A673 (cell line): ENCODE measurements at regions not wholly inside any gene's neighbourhood (a gene's known extent, or its start where the extent isn't known, plus 50 kb on each side); places are given as distances from the start of the nearest gene placed in this dataset.

Experiments
- BruUV-seq: library from RNA; stranded (reverse); fragments of 400-500 nt; replicated peaks from 2 replicates; lab custom pipeline; 2021; lab: Mats Ljungman, UMichigan
- CTCF ChIA-PET: fragments of 300-600 bp; sonication (Branson Sonifier 250); formaldehyde crosslinking; loops from one replicate; lab custom pipeline; 2022; ENCODE audit warnings: antibody characterized with exemption; lab: Charles Lee
- POLR2A ChIA-PET: fragments of 300-600 bp; sonication (Branson Sonifier 250); formaldehyde crosslinking; loops from one replicate; lab custom pipeline; 2022; ENCODE audit warnings: antibody characterized with exemption; ENCODE audit not compliant: low non-redundant PET; lab: Charles Lee
- DNase-seq: peaks from one replicate; pipeline ENCODE4 v3.0.0-alpha.2; 2015; ENCODE audit warnings: low spot score
- H3K27ac ChIP-seq: fragments of 200-600 bp; sonication (generic); 2 replicates; pipeline ENCODE4 v1.5.1; 2016; ENCODE audit warnings: mixed run types, low read depth, mild to moderate bottlenecking, mixed read lengths, antibody characterized with exemption, low read length; ENCODE audit not compliant: poor library complexity, severe bottlenecking
- H3K27me3 ChIP-seq: fragments of 200-600 bp; sonication (generic); replicated peaks from 2 replicates; pipeline ENCODE4 v1.6.1; 2017; ENCODE audit warnings: mixed run types, low read depth, mild to moderate bottlenecking, mixed read lengths, antibody characterized with exemption, low read length; ENCODE audit not compliant: insufficient read depth, poor library complexity
- H3K36me3 ChIP-seq: fragments of 200-600 bp; sonication (generic); 2 replicates; pipeline ENCODE4 v1.6.1; 2016; ENCODE audit warnings: mixed run types, mild to moderate bottlenecking, mixed read lengths, antibody characterized with exemption, low read length; ENCODE audit not compliant: insufficient read depth, poor library complexity, severe bottlenecking
- H3K4me1 ChIP-seq: fragments of 200-600 bp; sonication (generic); 2 replicates; pipeline ENCODE4 v1.6.1; 2017; ENCODE audit warnings: mixed run types, mild to moderate bottlenecking, mixed read lengths, antibody characterized with exemption, low read length; ENCODE audit not compliant: insufficient read depth, poor library complexity, severe bottlenecking
- H3K4me3 ChIP-seq: fragments of 200-600 bp; sonication (generic); 2 replicates; pipeline ENCODE4 v1.5.1; 2016; ENCODE audit warnings: low read depth, mixed run types, mild to moderate bottlenecking, mixed read lengths, low read length; ENCODE audit not compliant: poor library complexity, severe bottlenecking
- H3K9me3 ChIP-seq: fragments of 200-600 bp; sonication (generic); 2 replicates; pipeline ENCODE4 v1.6.1; 2016; ENCODE audit warnings: mixed run types, low read depth, mild to moderate bottlenecking, mixed read lengths, antibody characterized with exemption, low read length; ENCODE audit not compliant: poor library complexity, severe bottlenecking
- EZH2 ChIP-seq: fragments of 200-600 bp; sonication (generic); IDR thresholded peaks from 2 replicates; pipeline ENCODE4 v1.6.1; 2017; ENCODE audit warnings: borderline replicate concordance, low read depth, mild to moderate bottlenecking, mixed read lengths, antibody characterized with exemption, low read length; ENCODE audit not compliant: poor library complexity, severe bottlenecking
- intact Hi-C: fragments of 100-400 bp; cut with micrococcal nuclease; formaldehyde crosslinking; loops from one replicate; pipeline ENCODE4 v1.10.0; 2022; ENCODE audit not compliant: unreplicated experiment
- TF ChIP-seq, protein P1 (sequence below): fragments of 300-800, 200-600 bp; sonication (generic); conservative IDR thresholded peaks from 2 replicates; pipeline ENCODE4 v1.5.1; 2017; ENCODE audit warnings: low read depth, mild to moderate bottlenecking, antibody characterized with exemption, low read length, moderate library complexity, mixed read lengths

DNA sequence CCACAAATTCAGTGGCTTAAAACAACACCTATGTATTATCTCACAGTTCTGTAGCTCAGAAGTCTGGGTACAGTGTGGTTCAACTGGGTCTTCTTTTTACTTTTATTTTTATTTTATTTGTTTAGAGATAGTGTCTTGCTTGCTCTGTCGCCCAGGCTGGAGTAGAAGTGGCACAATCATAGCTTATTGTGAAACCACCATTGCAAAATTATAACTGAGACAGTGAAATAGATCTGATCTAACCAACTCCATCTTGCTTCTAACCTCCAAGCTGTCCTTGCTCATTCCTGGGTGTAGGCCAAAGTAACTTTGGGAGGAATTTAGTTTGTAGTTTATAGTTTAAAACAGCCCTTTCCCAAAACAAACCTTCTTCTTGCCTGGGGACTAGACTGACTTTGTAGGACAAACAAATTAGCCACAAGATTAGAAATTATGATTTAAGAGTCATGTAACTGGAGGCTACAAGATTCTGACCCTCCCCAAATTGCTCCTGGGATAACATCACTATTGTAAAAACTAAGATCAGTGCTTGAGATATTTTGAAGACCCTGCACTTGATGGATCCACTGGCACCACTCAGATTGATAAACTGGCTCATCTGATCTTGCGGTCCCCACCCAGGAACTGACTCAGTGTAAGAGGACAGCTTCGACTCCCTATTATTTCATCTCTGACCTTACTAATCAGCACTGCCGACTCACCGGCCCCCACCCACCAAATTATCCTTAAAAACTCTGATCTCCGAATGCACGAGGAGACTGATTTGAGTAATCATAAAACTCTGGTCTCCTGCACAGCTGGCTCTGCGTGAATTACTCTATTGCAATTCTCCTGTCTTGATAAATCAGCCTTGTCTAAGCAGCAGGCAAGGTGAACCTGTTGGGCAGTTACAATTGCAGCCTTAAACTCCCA, 193.4 kb upstream of the CDYL start:
- Histone ChIP-seq H3K27ac (no peak overlapping the region), H3K36me3 (no peaks in the 10 kb centered on the region), H3K4me3 (no peak overlapping the region), H3K27me3 (no peaks in the 10 kb centered on the region), H3K9me3 (no peaks in the 10 kb centered on the region), H3K4me1 (no peaks in the 10 kb centered on the region)
- intact Hi-C loops = no loop called here
- no peak for DNase-seq
- TF ChIP-seq, protein P1, sequence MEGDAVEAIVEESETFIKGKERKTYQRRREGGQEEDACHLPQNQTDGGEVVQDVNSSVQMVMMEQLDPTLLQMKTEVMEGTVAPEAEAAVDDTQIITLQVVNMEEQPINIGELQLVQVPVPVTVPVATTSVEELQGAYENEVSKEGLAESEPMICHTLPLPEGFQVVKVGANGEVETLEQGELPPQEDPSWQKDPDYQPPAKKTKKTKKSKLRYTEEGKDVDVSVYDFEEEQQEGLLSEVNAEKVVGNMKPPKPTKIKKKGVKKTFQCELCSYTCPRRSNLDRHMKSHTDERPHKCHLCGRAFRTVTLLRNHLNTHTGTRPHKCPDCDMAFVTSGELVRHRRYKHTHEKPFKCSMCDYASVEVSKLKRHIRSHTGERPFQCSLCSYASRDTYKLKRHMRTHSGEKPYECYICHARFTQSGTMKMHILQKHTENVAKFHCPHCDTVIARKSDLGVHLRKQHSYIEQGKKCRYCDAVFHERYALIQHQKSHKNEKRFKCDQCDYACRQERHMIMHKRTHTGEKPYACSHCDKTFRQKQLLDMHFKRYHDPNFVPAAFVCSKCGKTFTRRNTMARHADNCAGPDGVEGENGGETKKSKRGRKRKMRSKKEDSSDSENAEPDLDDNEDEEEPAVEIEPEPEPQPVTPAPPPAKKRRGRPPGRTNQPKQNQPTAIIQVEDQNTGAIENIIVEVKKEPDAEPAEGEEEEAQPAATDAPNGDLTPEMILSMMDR = no peak
- TF ChIP-seq EZH2 = no peak
- no TSS peak for BruUV-seq
- ChIA-PET CTCF (no interaction called here), POLR2A (no interaction called here)

DNA sequence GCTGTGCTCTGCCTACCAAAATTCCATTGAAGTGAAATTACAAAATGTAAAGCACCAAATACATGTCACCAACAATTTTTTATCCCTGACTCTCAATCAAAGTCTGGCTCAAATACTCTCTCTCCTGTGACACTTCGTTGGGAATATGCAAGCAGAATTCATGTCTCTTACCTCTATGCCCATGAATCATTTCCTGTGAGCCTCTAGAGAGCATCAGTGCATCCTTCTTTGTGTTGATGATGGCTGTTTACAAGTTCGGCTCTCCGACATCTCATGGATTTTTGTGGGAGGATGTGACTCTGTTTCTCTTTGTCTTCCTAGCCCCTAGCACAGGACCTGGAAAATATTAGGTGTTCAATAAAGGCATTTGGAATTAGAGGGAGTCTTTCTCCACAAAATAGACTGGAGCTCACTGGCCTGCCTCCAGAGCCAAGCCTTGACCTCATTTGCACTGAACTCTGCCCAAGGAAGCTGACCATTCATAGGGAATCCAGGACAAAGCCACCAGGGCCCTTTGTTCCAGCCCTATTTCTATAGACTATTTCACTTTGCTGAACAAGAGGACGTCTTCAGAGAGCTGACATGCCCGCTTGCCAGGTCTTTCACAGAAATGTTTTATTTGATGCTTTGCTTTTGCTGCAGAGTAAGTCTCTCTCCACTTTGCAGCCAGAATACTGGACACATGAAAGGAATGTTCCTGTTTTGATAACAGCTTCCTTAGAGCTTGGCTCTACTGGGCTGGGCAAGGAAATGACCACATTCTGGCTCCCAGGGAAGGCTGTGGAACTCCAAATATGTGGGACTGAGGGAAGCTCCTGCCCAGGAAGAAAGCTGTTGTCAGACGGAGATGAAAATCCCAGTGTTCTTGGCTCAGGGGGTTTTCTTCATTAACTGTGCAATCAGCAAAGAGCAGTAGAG, 194.5 kb upstream of the CDYL start:
- Histone ChIP-seq H3K27me3 (no peaks in the 10 kb centered on the region), H3K4me3 (no peak overlapping the region), H3K4me1 (no peaks in the 10 kb centered on the region), H3K9me3 (no peaks in the 10 kb centered on the region), H3K27ac (no peak overlapping the region), H3K36me3 (no peaks in the 10 kb centered on the region)
- TF ChIP-seq, protein P1 = no peak
- TF ChIP-seq EZH2 = no peak
- no TSS peak for BruUV-seq
- DNase-seq = no peak
- intact Hi-C loops = no loop called here
- ChIA-PET CTCF (no interaction called here), POLR2A (no interaction called here)

DNA sequence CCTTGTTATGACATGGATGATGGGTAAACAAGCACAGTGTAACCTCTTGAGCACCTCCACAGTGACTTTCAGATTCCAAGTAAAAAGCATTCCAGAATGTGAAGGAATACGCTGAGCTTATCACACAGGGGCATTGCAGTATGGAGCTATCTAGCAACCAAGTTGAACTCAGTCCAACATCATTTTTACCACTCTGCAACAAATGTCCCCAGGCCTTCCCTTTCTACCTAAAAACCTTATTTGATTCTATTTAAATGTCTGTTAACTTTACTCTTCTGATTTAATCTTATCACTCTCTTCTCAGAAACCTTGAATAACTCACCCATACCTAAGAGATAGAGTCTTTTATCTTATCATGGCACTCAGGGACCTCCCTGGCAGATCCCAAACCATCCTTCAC, 195.8 kb upstream of the CDYL start:
- no peak overlapping the region for H3K27ac ChIP-seq
- CTCF ChIA-PET = no interaction called here
- H3K36me3 ChIP-seq = no peaks in the 10 kb centered on the region
- no peaks in the 10 kb centered on the region for H3K9me3 ChIP-seq
- H3K4me1 ChIP-seq = no peaks in the 10 kb centered on the region
- H3K4me3 ChIP-seq = no peak overlapping the region
- intact Hi-C loops = no loop called here
- POLR2A ChIA-PET = no interaction called here
- no peak for TF ChIP-seq EZH2
- TF ChIP-seq, protein P1 = no peak
- no TSS peak for BruUV-seq
- DNase-seq = no peak
- H3K27me3 ChIP-seq = no peaks in the 10 kb centered on the region
